ENCODE measurements at regions not wholly inside any gene's neighbourhood (a gene's known extent, or its start where the extent isn't known, plus 50 kb on each side); places are given as distances from the start of the nearest gene placed in this dataset.
"Not testable (repeated sequence)": the region's sequence is repeated elsewhere in the genome, so short reads cannot be mapped to it uniquely, and the experiment has no call there.

GRCh38 chr6:57729407-57729806 lies 412.0 kb downstream of the PRIM2 start:
- not testable (repeated sequence) for TF ChIP-seq CTCF, EZH2phosphoT487 (IDR thresholded peaks at IDR 0.05)
